CD4-positive, CD25-positive, alpha-beta regulatory T cell (primary cell): ENCODE measurements at regions not wholly inside any gene's neighbourhood (a gene's known extent, or its start where the extent isn't known, plus 50 kb on each side); places are given as distances from the start of the nearest gene placed in this dataset.

Source experiments
- ATAC-seq, 2 donors: fragments of 150-1000 bp; cut with Tn5 transposase; one replicate each; pipeline ENCODE4 v1.10.0; 2021; ENCODE audit warnings: low read depth in 2 of 2, moderate number of reproducible peaks in 2 of 2, moderate library complexity in 1 of 2
- DNase-seq, 3 donors: peaks; one replicate each; pipeline versions ENCODE4 v3.0.0 to v3.0.0-alpha.2; 2012 to 2022; ENCODE audit warnings: mixed read lengths in 1 of 3
- H3K27ac ChIP-seq: one replicate; pipeline ENCODE4 v1.7.0; 2013; ENCODE audit warnings: mild to moderate bottlenecking, low read length; ENCODE audit not compliant: insufficient read depth, poor library complexity, severe bottlenecking
- H3K27me3 ChIP-seq: one replicate; pipeline ENCODE4 v1.7.0; 2013; ENCODE audit warnings: low read length; ENCODE audit not compliant: control insufficient read depth, insufficient read depth
- H3K36me3 ChIP-seq: one replicate; pipeline ENCODE4 v1.7.0; 2013; ENCODE audit warnings: mild to moderate bottlenecking, low read length, moderate library complexity; ENCODE audit not compliant: control insufficient read depth, insufficient read depth
- H3K4me1 ChIP-seq: 2 replicates; pipeline ENCODE4 v1.7.0; 2013; ENCODE audit warnings: mild to moderate bottlenecking, low read length; ENCODE audit not compliant: insufficient read depth, control insufficient read depth, poor library complexity, severe bottlenecking
- H3K4me3 ChIP-seq: one replicate; pipeline ENCODE4 v1.7.0; 2013; ENCODE audit warnings: low read depth, mild to moderate bottlenecking, low read length, moderate library complexity
- H3K9me3 ChIP-seq, 2 experiments: 1 replicate in 1 of 2; 2 replicates in 1 of 2; pipeline ENCODE4 v1.7.0; 2013; ENCODE audit warnings: low read length in 2 of 2, mild to moderate bottlenecking in 1 of 2, moderate library complexity in 1 of 2; ENCODE audit not compliant: control insufficient read depth in 2 of 2
- H3K27ac Mint-ChIP-seq, 3 donors: one replicate each; pipeline ENCODE4 v1.8.0; 2020 to 2022; ENCODE audit warnings: mild to moderate bottlenecking in 3 of 3, mixed read lengths in 3 of 3, moderate library complexity in 2 of 3
- H3K27me3 Mint-ChIP-seq: one replicate; pipeline ENCODE4 v1.8.0; 2022; ENCODE audit warnings: mild to moderate bottlenecking, mixed read lengths
- H3K36me3 Mint-ChIP-seq: one replicate; pipeline ENCODE4 v1.8.0; 2020; ENCODE audit warnings: mixed read lengths
- H3K4me1 Mint-ChIP-seq, 4 donors: one replicate each; pipeline ENCODE4 v1.8.0; 2020 to 2022; ENCODE audit warnings: mixed read lengths in 4 of 4, mild to moderate bottlenecking in 1 of 4
- H3K4me3 Mint-ChIP-seq, 4 donors: one replicate each; pipeline ENCODE4 v1.8.0; 2020 to 2022; ENCODE audit warnings: mild to moderate bottlenecking in 4 of 4, mixed read lengths in 4 of 4, moderate library complexity in 3 of 4
- H3K9me3 Mint-ChIP-seq, 7 donors: one replicate each; pipeline ENCODE4 v1.8.0; 2020 to 2022; ENCODE audit warnings: mixed read lengths in 7 of 7, mild to moderate bottlenecking in 3 of 7, moderate library complexity in 2 of 7

DNA sequence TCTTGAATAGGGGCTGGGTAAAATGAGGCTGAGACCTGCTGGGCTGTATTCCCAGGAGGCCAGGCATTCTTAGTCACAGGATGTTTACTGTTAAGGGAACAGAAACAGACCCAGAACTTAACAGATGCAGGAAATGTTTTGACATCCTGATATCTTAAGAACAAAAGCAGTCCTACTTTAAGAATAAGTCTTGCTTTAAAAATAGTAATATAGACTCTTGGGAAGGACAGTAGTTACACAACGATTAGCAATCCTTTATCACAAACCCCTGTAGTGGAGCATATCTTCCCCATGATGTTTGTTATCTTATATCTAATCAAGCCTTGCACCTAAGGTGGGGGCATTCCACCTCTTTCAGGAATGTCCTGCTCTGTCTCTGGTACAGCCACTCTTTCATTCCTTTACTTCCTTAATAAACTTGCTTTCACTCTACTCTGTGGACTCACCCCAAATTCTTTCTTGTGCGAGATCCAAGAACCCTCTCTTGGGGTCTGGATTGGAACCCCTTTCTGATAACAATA, 493.7 kb upstream of the SULF2 start:
- Mint-ChIP-seq H3K27me3 (peaks cover 6% of the 10 kb centered on the region), H3K4me3 (no peak overlapping the region), H3K9me3 (no peaks in the 10 kb centered on the region), H3K27ac (no peak overlapping the region), H3K4me1 (no peaks in the 10 kb centered on the region), H3K36me3 (no peaks in the 10 kb centered on the region)
- ATAC-seq (no peak), DNase-seq (no peak)
- H3K4me1 ChIP-seq, result no peaks in the 10 kb centered on the region
- no peaks in the 10 kb centered on the region for H3K36me3 ChIP-seq
- H3K4me3 ChIP-seq, result no peak overlapping the region
- H3K27ac ChIP-seq, result no peak overlapping the region
- H3K27me3 ChIP-seq, result peaks cover 3% of the 10 kb centered on the region
- H3K9me3 ChIP-seq, result no peaks in the 10 kb centered on the region

DNA sequence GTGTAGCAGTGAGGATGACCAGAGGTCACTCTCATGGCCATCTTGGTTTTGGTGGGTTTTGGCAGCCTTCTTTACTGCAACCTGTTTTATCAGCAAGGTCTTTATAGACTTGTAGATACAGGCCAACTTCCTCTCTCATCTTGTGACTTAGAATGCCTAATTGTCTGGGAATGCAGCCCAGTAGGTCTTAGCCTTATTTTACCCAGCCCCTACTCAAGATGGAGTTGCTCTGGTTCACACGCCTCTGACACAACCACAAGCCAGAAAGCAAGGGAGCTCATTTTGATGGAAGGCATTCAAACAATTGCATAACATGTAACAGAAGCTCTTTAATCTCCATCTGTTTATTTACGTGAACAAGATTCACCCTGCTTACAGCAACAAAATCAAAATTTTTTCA, 492.0 kb upstream of the SULF2 start:
- Mint-ChIP-seq H3K27ac (no peak overlapping the region), H3K27me3 (peaks cover 6% of the 10 kb centered on the region), H3K36me3 (no peaks in the 10 kb centered on the region), H3K4me3 (no peak overlapping the region), H3K9me3 (no peaks in the 10 kb centered on the region), H3K4me1 (no peaks in the 10 kb centered on the region)
- no peak for ATAC-seq
- Histone ChIP-seq H3K27me3 (no peaks in the 10 kb centered on the region), H3K27ac (no peak overlapping the region), H3K4me1 (no peaks in the 10 kb centered on the region), H3K36me3 (no peaks in the 10 kb centered on the region), H3K4me3 (no peak overlapping the region), H3K9me3 (no peaks in the 10 kb centered on the region)
- DNase-seq, result no peak

DNA sequence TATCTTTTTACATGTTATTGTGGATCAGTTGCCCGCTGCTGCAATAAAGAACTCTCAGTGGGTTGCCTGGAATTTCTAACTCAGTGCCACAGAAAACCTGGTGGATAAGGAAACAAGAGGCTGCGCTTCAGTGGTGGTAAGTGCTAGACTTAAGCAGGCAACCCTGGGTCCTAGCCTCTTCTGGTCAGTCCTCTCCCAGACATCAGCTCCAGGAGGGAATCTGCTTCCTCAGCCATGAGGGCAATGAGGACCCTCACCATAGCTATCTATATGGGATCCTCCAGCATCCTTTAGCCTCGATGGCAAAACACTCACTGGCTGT, 490.7 kb upstream of the SULF2 start:
- Histone ChIP-seq H3K4me1 (no peaks in the 10 kb centered on the region), H3K36me3 (no peaks in the 10 kb centered on the region), H3K9me3 (no peaks in the 10 kb centered on the region), H3K27ac (no peak overlapping the region), H3K4me3 (no peak overlapping the region), H3K27me3 (no peaks in the 10 kb centered on the region)
- H3K4me3 Mint-ChIP-seq, result no peak overlapping the region
- no peaks in the 10 kb centered on the region for H3K4me1 Mint-ChIP-seq
- no peak for DNase-seq
- H3K27ac Mint-ChIP-seq, result no peak overlapping the region
- no peak for ATAC-seq
- H3K9me3 Mint-ChIP-seq, result no peaks in the 10 kb centered on the region
- H3K27me3 Mint-ChIP-seq, result peaks cover 6% of the 10 kb centered on the region
- H3K36me3 Mint-ChIP-seq, result no peaks in the 10 kb centered on the region

DNA sequence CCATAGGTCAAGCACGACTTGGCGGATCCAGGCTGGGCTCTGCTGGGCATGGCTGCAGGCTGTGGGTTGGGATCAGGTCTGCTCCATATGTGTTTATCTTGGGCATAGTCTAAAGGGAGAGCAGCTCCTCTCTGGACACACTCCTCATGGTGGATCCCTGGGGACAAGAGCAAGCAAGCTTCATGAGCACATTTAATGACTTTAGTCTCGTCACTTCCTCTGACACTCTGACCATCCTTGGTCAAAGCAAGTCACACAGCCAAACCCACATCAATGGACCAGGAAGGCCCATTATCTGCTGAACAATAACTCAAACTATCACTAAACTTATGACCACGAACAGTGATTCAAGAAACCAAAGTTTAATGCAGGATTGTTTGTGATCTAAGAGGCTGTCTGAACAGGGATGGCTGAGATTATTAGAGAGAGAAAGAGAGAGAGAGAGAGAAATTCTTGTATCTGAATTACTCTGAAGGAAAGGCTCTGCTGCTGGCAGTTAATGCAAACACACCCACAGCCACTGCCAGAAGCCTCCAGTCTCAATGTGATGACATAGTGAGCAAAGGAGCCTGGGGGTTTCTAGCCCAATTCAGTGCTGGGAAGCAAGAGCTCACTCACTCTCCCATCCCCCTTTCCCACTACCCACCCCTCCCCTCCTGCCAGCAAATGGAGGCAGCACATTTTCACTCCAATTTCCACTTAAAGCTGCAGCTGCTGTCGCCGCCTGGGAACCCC, 490.2 kb upstream of the SULF2 start:
- DNase-seq (no peak), ATAC-seq (no peak)
- Mint-ChIP-seq H3K4me3 (no peak overlapping the region), H3K9me3 (no peaks in the 10 kb centered on the region), H3K36me3 (no peaks in the 10 kb centered on the region), H3K27me3 (peaks cover 6% of the 10 kb centered on the region), H3K4me1 (no peaks in the 10 kb centered on the region), H3K27ac (no peak overlapping the region)
- H3K27ac ChIP-seq, result no peak overlapping the region
- H3K4me3 ChIP-seq, result no peak overlapping the region
- H3K27me3 ChIP-seq, result no peaks in the 10 kb centered on the region
- no peaks in the 10 kb centered on the region for H3K9me3 ChIP-seq
- H3K4me1 ChIP-seq, result no peaks in the 10 kb centered on the region
- no peaks in the 10 kb centered on the region for H3K36me3 ChIP-seq

DNA sequence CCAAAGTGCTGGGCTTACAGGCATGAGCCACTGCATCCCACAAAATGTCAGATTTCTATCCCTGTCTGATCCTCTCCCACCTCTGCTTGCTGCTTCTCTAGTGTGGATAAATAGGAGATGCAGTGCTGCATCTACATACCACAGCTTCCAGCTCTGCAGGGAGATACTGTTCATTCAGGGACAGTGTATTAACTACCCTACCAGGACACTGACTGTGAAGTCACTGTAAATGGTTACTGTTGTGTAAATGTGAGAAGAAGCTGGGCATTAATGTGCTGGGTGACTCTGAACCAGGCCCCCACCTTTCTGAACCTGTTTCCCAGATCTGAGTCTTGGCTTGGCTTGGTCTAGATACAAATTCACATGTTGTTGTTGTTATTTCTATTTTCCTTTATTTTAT, 488.6 kb upstream of the SULF2 start:
- Mint-ChIP-seq H3K4me1 (no peaks in the 10 kb centered on the region), H3K4me3 (no peak overlapping the region), H3K36me3 (no peaks in the 10 kb centered on the region), H3K27ac (no peak overlapping the region), H3K27me3 (peaks cover 6% of the 10 kb centered on the region), H3K9me3 (no peaks in the 10 kb centered on the region)
- DNase-seq (no peak), ATAC-seq (no peak)
- Histone ChIP-seq H3K36me3 (no peaks in the 10 kb centered on the region), H3K4me3 (no peak overlapping the region), H3K27ac (no peak overlapping the region), H3K9me3 (no peaks in the 10 kb centered on the region), H3K27me3 (no peaks in the 10 kb centered on the region), H3K4me1 (no peaks in the 10 kb centered on the region)

DNA sequence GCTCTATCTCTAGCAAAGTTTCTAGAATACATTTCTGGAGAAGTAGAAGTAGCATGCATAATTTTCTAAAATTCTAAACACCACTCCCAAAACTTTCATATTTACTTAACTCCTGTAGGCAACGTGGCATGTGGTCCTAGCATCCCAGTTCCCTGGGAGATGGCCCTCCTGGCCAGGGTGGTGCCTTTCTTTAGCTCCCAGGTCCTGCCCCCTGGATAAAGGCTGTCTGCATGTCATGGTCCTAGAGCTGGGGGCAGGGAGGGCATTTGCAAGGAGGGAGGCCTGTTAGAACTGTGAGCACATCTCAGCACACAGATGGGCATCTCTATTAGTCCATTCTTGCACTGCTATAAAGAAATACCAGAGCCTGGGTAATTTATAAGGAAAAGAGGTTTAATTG, 485.6 kb upstream of the SULF2 start:
- Mint-ChIP-seq H3K36me3 (no peaks in the 10 kb centered on the region), H3K9me3 (no peaks in the 10 kb centered on the region), H3K27me3 (peaks cover 7% of the 10 kb centered on the region), H3K4me3 (no peak overlapping the region), H3K4me1 (no peaks in the 10 kb centered on the region), H3K27ac (no peak overlapping the region)
- no peaks in the 10 kb centered on the region for H3K36me3 ChIP-seq
- H3K4me1 ChIP-seq, result no peaks in the 10 kb centered on the region
- no peaks in the 10 kb centered on the region for H3K27me3 ChIP-seq
- DNase-seq, result no peak
- H3K4me3 ChIP-seq, result no peak overlapping the region
- no peak for ATAC-seq
- no peaks in the 10 kb centered on the region for H3K9me3 ChIP-seq
- H3K27ac ChIP-seq, result no peak overlapping the region

DNA sequence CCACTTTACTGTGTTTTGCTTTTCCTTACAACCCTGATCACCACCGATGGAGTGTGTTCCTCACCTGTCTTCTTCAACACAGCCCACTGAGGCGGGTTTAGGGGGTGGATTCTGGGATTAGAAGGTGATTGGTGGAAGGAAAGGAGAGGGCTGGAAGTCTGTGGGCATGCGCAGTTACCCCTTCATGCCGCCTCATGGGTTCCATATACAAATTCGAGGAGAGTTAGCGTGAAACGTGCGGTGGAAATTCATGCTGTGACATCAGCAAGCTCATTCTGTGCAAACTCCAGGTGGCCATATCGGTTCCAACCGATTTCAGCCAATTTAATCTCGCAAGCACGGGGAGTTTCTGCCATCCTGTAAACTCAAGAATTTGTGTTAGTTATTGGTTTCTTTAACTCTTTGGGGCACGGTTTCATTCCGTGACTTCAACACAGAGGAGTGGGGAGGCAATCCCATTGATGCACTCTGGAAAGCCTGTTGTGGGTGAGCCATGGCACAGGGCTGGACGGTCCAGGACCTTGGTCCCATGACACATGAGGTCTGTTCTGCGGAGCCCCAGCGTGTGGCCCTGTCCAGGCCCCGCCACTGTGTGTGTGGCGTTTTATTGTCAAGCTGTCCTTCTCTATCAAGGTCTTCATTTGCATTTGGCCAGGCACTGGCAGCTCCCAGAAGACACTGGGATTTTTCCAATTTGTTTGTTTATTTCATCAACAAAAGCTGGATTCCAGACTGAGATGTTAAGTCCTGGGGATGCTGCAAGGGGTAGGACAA, 482.8 kb upstream of the SULF2 start:
- Histone ChIP-seq H3K27me3 (peaks cover 2% of the 10 kb centered on the region), H3K36me3 (no peaks in the 10 kb centered on the region), H3K27ac (no peak overlapping the region), H3K4me3 (no peak overlapping the region), H3K4me1 (no peaks in the 10 kb centered on the region), H3K9me3 (no peaks in the 10 kb centered on the region)
- Mint-ChIP-seq H3K27ac (no peak overlapping the region), H3K4me1 (no peaks in the 10 kb centered on the region), H3K9me3 (no peaks in the 10 kb centered on the region), H3K27me3 (peaks cover 6% of the 10 kb centered on the region), H3K4me3 (peak overlapping the region in 1 of 4 donors; percentile 13), H3K36me3 (no peaks in the 10 kb centered on the region)
- ATAC-seq, result no peak
- no peak for DNase-seq

DNA sequence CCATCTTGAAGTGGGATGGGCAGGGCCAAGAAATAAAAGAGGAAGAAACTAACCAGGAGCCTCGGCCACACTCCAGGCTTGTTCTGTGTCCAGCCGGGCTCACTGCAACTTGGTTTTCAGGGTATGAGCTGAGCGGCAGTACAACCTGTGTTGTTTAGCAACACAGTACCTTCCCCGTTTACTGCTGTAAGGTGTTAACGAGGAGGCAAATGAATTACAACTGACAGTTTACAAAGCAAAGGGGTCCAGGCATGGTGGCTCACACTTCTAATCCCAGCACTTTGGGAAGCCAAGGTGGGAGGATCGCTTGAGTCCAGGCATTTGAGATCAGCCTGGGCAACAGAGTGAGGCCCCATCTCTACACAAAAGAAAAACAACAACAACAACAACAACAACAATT, 481.3 kb upstream of the SULF2 start:
- Histone ChIP-seq H3K9me3 (no peaks in the 10 kb centered on the region), H3K36me3 (no peaks in the 10 kb centered on the region), H3K4me1 (no peaks in the 10 kb centered on the region), H3K27me3 (peaks cover 2% of the 10 kb centered on the region), H3K27ac (no peak overlapping the region), H3K4me3 (no peak overlapping the region)
- peaks cover 6% of the 10 kb centered on the region for H3K27me3 Mint-ChIP-seq
- ATAC-seq (no peak), DNase-seq (no peak)
- H3K27ac Mint-ChIP-seq, result no peak overlapping the region
- no peaks in the 10 kb centered on the region for H3K4me1 Mint-ChIP-seq
- H3K9me3 Mint-ChIP-seq, result no peaks in the 10 kb centered on the region
- no peaks in the 10 kb centered on the region for H3K36me3 Mint-ChIP-seq
- no peak overlapping the region for H3K4me3 Mint-ChIP-seq
